ENCODE measurements at regions not wholly inside any gene's neighbourhood (a gene's known extent, or its start where the extent isn't known, plus 50 kb on each side); places are given as distances from the start of the nearest gene placed in this dataset.
"Not testable (repeated sequence)": the region's sequence is repeated elsewhere in the genome, so short reads cannot be mapped to it uniquely, and the experiment has no call there.

GRCh38 chr4:33126002-33126401 lies 2405.8 kb downstream of the PCDH7 start:
- TF ChIP-seq, protein P1, sequence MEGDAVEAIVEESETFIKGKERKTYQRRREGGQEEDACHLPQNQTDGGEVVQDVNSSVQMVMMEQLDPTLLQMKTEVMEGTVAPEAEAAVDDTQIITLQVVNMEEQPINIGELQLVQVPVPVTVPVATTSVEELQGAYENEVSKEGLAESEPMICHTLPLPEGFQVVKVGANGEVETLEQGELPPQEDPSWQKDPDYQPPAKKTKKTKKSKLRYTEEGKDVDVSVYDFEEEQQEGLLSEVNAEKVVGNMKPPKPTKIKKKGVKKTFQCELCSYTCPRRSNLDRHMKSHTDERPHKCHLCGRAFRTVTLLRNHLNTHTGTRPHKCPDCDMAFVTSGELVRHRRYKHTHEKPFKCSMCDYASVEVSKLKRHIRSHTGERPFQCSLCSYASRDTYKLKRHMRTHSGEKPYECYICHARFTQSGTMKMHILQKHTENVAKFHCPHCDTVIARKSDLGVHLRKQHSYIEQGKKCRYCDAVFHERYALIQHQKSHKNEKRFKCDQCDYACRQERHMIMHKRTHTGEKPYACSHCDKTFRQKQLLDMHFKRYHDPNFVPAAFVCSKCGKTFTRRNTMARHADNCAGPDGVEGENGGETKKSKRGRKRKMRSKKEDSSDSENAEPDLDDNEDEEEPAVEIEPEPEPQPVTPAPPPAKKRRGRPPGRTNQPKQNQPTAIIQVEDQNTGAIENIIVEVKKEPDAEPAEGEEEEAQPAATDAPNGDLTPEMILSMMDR (IDR thresholded peaks at IDR 0.05) = no peak
- no peak for TF ChIP-seq ZFX (IDR thresholded peaks at IDR 0.05; ENCODE audit: borderline replicate concordance)
- H3K27ac ChIP-seq = no peak overlapping the region

GRCh38 chr4:33130662-33131061 lies 2410.5 kb downstream of the PCDH7 start:
- not testable (repeated sequence) for H3K27ac ChIP-seq

DNA sequence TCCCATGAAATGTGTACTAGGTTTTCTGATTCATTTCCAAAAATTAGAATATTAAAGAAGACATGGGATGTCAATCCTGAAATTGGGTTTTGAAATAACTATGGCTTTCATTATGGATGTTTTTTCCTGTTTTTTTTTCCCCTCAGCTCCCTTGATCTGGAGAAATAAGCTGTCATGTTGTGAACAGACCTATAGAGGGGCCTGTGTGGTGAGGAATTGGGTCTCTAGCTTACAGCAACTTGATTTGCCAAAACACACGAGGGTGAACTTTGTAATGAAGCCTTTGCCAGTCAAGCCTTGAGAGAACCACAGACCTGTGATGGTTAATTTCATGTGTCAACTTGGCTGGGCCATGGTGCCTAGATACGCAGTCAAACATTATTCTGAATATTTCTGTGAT lies 2413.6 kb downstream of the PCDH7 start:
- no peak overlapping the region for H3K27ac ChIP-seq
- no peak for TF ChIP-seq ZFX (IDR thresholded peaks at IDR 0.05; ENCODE audit: borderline replicate concordance)
- TF ChIP-seq, protein P1 (IDR thresholded peaks at IDR 0.05) = no peak

DNA sequence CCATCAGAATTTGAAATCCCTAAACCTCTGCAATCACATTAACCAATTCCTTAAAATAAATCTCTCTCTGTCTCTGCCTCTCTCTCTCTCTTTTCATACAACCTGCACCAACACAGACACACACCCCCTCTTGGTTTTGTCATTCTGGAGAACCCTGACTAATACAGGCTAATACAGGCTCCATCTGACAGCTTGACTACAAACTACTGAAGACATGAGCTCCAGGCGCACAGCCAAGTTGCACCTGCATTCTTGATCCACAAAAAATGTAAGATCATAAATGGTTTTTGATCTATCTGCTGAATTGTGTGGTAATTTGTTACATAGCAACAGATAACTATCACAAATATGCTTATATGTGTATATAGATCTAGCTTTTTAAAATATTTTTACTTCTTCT lies 2414.2 kb downstream of the PCDH7 start:
- no peak overlapping the region for H3K27ac ChIP-seq
- no peak for TF ChIP-seq ZFX (IDR thresholded peaks at IDR 0.05; ENCODE audit: borderline replicate concordance)
- TF ChIP-seq, protein P1 (IDR thresholded peaks at IDR 0.05) = no peak

DNA sequence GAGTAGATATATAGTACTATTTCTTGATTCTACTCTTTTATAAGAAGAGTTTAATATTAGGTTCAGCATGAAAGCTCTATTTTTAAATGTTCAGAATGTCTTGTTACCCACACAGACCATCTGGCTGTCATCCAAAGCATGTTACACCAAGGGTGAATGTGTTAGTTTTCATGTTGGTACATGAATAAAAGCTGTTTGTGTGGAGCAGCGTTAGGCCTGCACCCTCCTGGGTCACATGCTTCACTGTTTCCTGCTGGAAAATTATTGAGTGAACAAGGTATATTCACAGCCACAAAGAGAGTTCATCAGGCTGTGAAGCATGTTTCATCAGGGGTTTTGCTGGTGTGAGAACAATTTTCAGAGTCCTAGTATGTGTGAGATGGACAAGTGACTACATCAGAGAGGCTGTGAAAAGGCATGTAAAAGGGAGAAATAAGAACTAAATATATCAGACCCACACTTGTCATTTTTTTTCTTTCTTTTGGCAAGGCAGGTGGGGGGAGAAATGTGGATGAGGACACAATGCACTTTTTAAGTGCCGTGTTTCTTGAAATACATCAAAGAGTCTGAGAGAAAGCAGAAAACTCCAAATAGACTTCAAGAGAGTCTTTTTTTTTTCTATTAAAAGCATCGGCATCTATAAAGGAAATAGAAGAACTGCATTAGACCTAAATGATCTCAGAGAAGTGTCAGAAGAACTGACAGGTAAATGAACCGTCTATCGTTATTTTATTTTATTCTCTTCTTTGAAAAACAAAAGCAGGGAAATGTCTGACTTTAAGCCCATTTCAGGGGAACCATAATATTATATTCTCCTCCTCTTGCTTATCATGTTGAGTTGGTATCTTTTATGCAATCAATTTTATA lies 2429.7 kb downstream of the PCDH7 start:
- TF ChIP-seq ZFX (IDR thresholded peaks at IDR 0.05; ENCODE audit: borderline replicate concordance) = no peak
- TF ChIP-seq, protein P1 (IDR thresholded peaks at IDR 0.05) = no peak
- H3K27ac ChIP-seq = no peak overlapping the region

- TF ChIP-seq, protein P1 (IDR thresholded peaks at IDR 0.05) = no peak
- no peak for TF ChIP-seq ZFX (IDR thresholded peaks at IDR 0.05; ENCODE audit: borderline replicate concordance)
- H3K27ac ChIP-seq = no peak overlapping the region
Observed at GRCh38 chr4:33150525-33150910, 2430.3 kb downstream of the PCDH7 start.

DNA sequence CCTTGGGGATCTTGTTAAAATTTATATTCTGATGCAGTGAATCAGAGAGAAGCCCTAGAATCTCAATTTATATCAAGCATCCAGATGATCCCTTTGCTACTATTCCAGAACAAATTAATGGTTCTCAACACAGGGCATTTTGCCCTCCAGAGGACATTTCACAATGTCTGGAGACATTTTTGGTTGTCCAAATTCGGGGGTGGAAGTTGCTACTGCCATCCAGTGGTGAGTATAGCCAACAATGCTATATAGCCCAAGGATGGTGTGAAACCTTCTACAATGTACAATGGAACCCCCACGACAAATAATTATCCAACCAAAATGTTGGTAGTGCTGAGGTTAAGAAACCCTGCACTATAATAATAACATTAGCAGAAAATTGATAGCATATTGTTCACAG lies 2440.0 kb downstream of the PCDH7 start:
- H3K27ac ChIP-seq = no peak overlapping the region
- TF ChIP-seq, protein P1 (IDR thresholded peaks at IDR 0.05) = peak; percentile 73
- TF ChIP-seq ZFX (IDR thresholded peaks at IDR 0.05; ENCODE audit: borderline replicate concordance) = no peak

Measured in 22Rv1 (cell line).